Endothelial cell of umbilical vein (primary cell): ENCODE measurements at regions not wholly inside any gene's neighbourhood (a gene's known extent, or its start where the extent isn't known, plus 50 kb on each side); places are given as distances from the start of the nearest gene placed in this dataset.

Experiments
- BruUV-seq: library from RNA; stranded (reverse); fragments of 400-500 nt; replicated peaks from 2 replicates; lab custom pipeline; 2021; lab: Mats Ljungman, UMichigan
- CTCF ChIA-PET: fragments of 300-600, 350-600 bp; sonication (Branson Sonifier 250); formaldehyde crosslinking; loops from one replicate; lab custom pipeline; 2021; ENCODE audit warnings: antibody characterized with exemption, inconsistent platforms; lab: Charles Lee
- POLR2A ChIA-PET: fragments of 300-600, 350-600 bp; sonication (Branson Sonifier 250); formaldehyde crosslinking; loops from one replicate; lab custom pipeline; 2021; ENCODE audit warnings: antibody characterized with exemption, inconsistent platforms; lab: Charles Lee
- DNase-seq: peaks from one replicate; pipeline ENCODE4 v3.0.0-alpha.2; 2011; ENCODE audit warnings: low read depth, low spot score
- FAIRE-seq: peaks from 2 replicates; lab custom pipeline; 2011; peaks lifted over from hg19 to GRCh38; lab: Jason Lieb, UNC
- H2AFZ ChIP-seq: 2 replicates; pipeline ENCODE4 v1.6.0; 2012; ENCODE audit warnings: low read depth, low read length, control low read depth, inconsistent platforms
- H3K27ac ChIP-seq: 2 replicates; pipeline ENCODE4 v1.5.1; 2011; ENCODE audit warnings: low read depth, mild to moderate bottlenecking, control low read depth, low read length, moderate library complexity; ENCODE audit not compliant: insufficient read depth
- H3K27me3 ChIP-seq, 2 experiments: 2 replicates each; pipeline versions ENCODE4 v1.6.0 to v1.6.1; 2011; ENCODE audit warnings: low read length in 2 of 2, mixed read lengths in 1 of 2; ENCODE audit not compliant: control insufficient read depth in 2 of 2, insufficient read depth in 2 of 2
- H3K36me3 ChIP-seq, 2 experiments: 2 replicates in 1 of 2; 3 replicates in 1 of 2; pipeline ENCODE4 v1.5.1; 2011; ENCODE audit warnings: low read length in 2 of 2, mild to moderate bottlenecking in 1 of 2, moderate library complexity in 1 of 2; ENCODE audit not compliant: control insufficient read depth in 2 of 2, insufficient read depth in 2 of 2; ENCODE audit errors: extremely low read depth in 1 of 2
- H3K4me1 ChIP-seq: 3 replicates; pipeline ENCODE4 v1.5.1; 2011; ENCODE audit warnings: mild to moderate bottlenecking, low read length; ENCODE audit not compliant: control insufficient read depth, insufficient read depth; ENCODE audit errors: extremely low read depth
- H3K4me2 ChIP-seq: 2 replicates; pipeline ENCODE4 v1.6.1; 2011; ENCODE audit warnings: low read length, control low read depth, mixed read lengths; ENCODE audit not compliant: insufficient read depth
- H3K4me3 ChIP-seq, 3 experiments: fragments of 200-600 bp in 1 of 3; sonication (generic), shearing (Covaris generic) in 1 of 3; replicated peaks in 1 of 3; 2 replicates each; pipeline ENCODE4 v1.5.1; 2011 to 2016; ENCODE audit warnings: control low read depth in 3 of 3, low read length in 3 of 3, mild to moderate bottlenecking in 2 of 3, inconsistent platforms in 1 of 3, low read depth in 1 of 3, moderate library complexity in 1 of 3; ENCODE audit not compliant: insufficient read depth in 1 of 3
- H3K79me2 ChIP-seq: 2 replicates; pipeline ENCODE4 v1.6.0; 2012; ENCODE audit warnings: low read length, inconsistent platforms; ENCODE audit not compliant: control insufficient read depth, insufficient read depth
- H3K9ac ChIP-seq: replicated peaks from 2 replicates; pipeline ENCODE3; 2011; ENCODE audit warnings: low read length, control low read depth; ENCODE audit not compliant: insufficient read depth; ENCODE audit errors: extremely low read depth
- H3K9me1 ChIP-seq: replicated peaks from 3 replicates; pipeline ENCODE4 v1.6.0; 2011; ENCODE audit warnings: mild to moderate bottlenecking, low read length; ENCODE audit not compliant: control insufficient read depth, insufficient read depth; ENCODE audit errors: extremely low read depth
- H3K9me3 ChIP-seq: replicated peaks from 2 replicates; pipeline ENCODE4 v1.5.1; 2012; ENCODE audit warnings: low read length, inconsistent platforms; ENCODE audit not compliant: control insufficient read depth, insufficient read depth
- H4K20me1 ChIP-seq: replicated peaks from 2 replicates; pipeline ENCODE3; 2011; ENCODE audit warnings: mild to moderate bottlenecking, low read length; ENCODE audit not compliant: control insufficient read depth, insufficient read depth; ENCODE audit errors: extremely low read depth
- GATA2 ChIP-seq: IDR thresholded peaks from 2 replicates; pipeline ENCODE4 v1.7.0; 2011; ENCODE audit warnings: low read depth, mild to moderate bottlenecking, moderate library complexity, mixed read lengths, low read length; ENCODE audit not compliant: insufficient read length, insufficient read depth
- JUN ChIP-seq: IDR thresholded peaks from 2 replicates; pipeline ENCODE4 v1.6.1; 2011; ENCODE audit warnings: borderline replicate concordance, low read depth; ENCODE audit not compliant: insufficient read length, insufficient read depth
- POLR2A ChIP-seq: IDR thresholded peaks from 2 replicates; pipeline ENCODE4 v1.6.1; 2012; ENCODE audit warnings: low read depth, mild to moderate bottlenecking, control low read depth, low read length
- POLR2AphosphoS5 ChIP-seq: IDR thresholded peaks from 2 replicates; pipeline ENCODE4 v1.6.1; 2012; ENCODE audit warnings: low read depth, mild to moderate bottlenecking, control low read depth, low read length, moderate library complexity; ENCODE audit not compliant: insufficient read depth
- dilution Hi-C: fragments of 300-500 bp; cut with MboI; formaldehyde crosslinking; loops from one replicate; pipeline ENCODE4 v1.15.0; 2019; ENCODE audit warnings: low sequenced_read_pairs; ENCODE audit not compliant: extremely low pct_ligation_motif_present
- intact Hi-C: fragments of 100-400 bp; cut with micrococcal nuclease; formaldehyde crosslinking; loops from one replicate; pipeline ENCODE4 v1.10.0; 2022

DNA sequence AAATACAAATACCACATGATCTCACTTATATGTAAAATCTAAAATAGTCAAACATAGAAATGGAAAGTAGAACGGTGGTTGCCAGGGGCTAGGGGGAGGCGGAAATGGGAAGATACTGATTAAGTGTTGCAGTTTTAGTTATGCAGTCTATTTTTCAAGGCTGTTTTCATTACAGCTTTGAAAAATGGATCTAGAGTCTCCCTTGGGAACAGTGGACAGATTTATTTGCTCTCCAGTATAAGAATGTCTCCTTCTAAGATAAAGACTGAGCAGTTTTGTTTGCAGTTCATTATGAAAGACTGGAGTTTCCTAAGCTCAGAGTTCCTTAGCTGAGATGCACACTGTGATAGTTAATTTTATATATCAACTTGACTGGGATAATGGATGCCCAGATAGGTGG lies 202.5 kb downstream of the KLHL28 start:
- Histone ChIP-seq H3K4me3 (no peak overlapping the region), H2AFZ (no peak overlapping the region), H4K20me1 (no peaks in the 10 kb centered on the region), H3K27me3 (no peaks in the 10 kb centered on the region), H3K27ac (no peak overlapping the region), H3K4me1 (no peaks in the 10 kb centered on the region), H3K79me2 (no peaks in the 10 kb centered on the region), H3K9me3 (no peaks in the 10 kb centered on the region), H3K36me3 (no peaks in the 10 kb centered on the region), H3K9ac (no peak overlapping the region), H3K9me1 (no peaks in the 10 kb centered on the region), H3K4me2 (no peak overlapping the region)
- DNase-seq (no peak), FAIRE-seq (no peak)
- TF ChIP-seq POLR2AphosphoS5 (no peak), GATA2 (no peak)
- dilution Hi-C loops (no loop called here), intact Hi-C loops (no loop called here)
- ChIA-PET POLR2A (no interaction called here), CTCF (no interaction called here)
- no TSS peak for BruUV-seq

DNA sequence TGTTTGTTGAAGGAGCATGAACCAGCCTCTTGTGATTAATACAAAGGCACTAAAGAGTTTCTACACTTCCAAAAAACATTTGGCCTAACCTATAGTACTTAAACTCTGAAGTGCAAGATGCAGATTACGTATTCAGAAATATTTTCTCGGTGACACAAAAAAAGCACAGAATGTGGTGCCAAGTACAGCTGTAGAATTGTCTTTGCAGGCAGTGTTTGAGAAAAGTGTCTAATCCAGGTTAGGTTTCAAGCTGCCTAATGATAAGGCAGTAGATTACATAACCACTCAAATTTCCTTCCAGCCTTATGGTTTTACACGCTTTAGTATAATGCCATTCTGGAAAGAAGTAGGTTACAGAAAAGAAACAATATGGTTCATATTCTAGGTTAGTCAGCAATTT lies 205.2 kb downstream of the KLHL28 start:
- Histone ChIP-seq H3K4me3 (no peak overlapping the region), H3K4me2 (no peak overlapping the region), H3K9me3 (no peaks in the 10 kb centered on the region), H3K9me1 (no peaks in the 10 kb centered on the region), H3K9ac (no peak overlapping the region), H3K79me2 (no peaks in the 10 kb centered on the region), H2AFZ (no peak overlapping the region), H3K4me1 (no peaks in the 10 kb centered on the region), H4K20me1 (no peaks in the 10 kb centered on the region), H3K27ac (no peak overlapping the region), H3K27me3 (no peaks in the 10 kb centered on the region), H3K36me3 (no peaks in the 10 kb centered on the region)
- TF ChIP-seq GATA2 (no peak), POLR2A (no peak), JUN (no peak), POLR2AphosphoS5 (no peak)
- CTCF ChIA-PET: no interaction called here
- dilution Hi-C loops: no loop called here
- intact Hi-C loops: no loop called here
- POLR2A ChIA-PET: no interaction called here
- BruUV-seq: no TSS peak
- FAIRE-seq (no peak), DNase-seq (no peak)
